HG03439 (cell line): ENCODE measurements at regions not wholly inside any gene's neighbourhood (a gene's known extent, or its start where the extent isn't known, plus 50 kb on each side); places are given as distances from the start of the nearest gene placed in this dataset.
"Not testable (repeated sequence)": the region's sequence is repeated elsewhere in the genome, so short reads cannot be mapped to it uniquely, and the experiment has no call there.

Experiments
- ATAC-seq: cut with Tn5 transposase; IDR thresholded peaks from one replicate; pipeline ENCODE4 v1.9.1; 2021; ENCODE audit warnings: mild to moderate bottlenecking, moderate library complexity; ENCODE audit not compliant: unreplicated experiment

DNA sequence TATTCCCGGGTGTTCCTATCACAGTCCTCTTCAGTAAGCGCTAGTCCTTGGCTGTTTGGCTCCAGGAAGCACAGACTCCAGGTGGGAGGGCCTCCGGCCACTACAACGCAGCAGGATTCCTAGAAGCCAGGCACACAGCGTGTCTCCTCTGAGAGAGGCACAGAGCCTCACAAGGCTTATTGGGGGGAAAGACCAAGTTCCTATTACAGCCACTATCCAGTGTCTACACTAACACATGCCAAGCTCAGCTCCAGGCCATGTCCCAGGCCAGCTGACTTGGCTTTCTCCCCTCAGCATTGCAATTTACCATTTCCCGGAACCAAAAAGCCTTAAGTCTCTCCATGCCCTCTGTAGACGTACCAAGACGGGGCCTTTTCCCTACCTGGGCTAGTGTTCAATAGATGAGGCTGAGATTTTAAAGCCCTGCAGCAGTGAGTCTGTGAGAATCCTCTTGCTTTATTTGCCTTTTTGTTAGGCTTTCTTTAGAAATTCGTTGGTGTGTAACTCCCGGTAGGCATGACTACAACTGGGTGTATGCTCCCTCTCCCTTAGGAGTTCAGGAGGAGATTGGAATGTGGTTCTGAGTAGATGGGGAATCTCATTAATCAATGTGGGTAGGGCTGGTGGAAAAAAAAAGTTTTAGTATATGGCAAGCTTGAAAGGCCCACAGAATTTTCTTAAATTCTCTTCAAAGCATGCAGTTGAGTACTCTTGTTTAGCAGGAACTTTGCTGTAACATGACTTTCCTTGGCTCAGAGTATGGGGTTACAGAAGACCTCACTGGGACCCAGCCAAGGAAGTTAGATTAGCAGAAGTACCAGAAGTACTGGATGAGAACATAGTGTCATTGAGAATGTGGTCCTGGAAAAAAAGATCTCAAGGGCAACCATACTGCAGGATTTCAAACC is 84.3 kb upstream of the SLC1A3 start:
- no peak for ATAC-seq

DNA sequence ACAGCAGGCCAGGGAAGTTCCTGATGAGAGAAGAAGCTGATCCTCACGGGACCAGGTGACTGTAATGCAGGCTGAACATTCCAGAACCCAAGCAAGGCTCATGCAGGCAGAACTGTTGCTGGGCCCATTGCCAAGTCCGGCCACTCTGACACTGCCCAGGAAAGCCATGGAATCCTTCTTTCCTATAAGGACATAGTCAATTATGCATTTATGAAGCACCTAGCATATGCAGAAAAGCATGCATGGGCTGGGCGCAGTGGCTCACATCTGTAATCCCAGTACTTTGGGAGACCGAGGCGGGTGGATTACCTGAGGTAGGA is 83.7 kb upstream of the SLC1A3 start:
- ATAC-seq: no peak

DNA sequence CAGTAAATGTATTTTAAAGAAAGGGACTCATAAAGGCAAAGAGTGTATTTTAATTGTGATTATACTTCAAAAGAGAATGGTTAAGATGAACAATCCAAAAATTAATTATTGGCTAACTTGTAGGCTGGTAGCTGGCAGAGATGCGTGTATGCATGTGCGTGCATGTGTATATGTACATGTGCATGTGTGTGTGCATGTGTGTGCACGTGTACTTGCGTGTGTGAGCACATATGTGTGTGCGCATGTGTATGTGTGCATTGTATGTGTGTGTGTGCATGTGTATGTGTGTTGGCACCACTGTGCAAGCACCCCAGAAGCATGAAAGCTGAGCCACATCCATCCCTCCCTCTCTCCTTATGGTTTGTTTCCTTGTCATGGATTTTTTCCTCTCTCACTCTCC is 83.0 kb upstream of the SLC1A3 start:
- ATAC-seq: no peak

DNA sequence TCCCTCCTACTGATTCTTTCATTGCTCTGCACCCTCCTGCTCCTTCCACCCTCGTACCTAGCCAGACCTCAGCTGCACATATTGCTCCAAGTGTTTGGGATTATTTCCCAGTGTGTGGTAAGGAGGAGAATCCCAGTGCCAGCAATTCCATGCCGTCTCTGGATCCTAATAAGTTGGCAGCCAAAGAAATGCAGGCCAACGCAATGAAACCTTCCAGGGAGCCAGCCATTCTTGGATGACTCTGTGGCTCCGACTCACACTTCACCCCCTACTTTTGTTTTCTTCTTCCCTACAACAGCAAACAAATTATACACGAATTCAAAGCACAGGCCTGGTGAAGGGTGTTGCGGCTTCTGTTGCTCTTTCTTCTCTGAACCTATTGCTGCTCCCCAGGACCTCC is 82.5 kb upstream of the SLC1A3 start:
- no peak for ATAC-seq

DNA sequence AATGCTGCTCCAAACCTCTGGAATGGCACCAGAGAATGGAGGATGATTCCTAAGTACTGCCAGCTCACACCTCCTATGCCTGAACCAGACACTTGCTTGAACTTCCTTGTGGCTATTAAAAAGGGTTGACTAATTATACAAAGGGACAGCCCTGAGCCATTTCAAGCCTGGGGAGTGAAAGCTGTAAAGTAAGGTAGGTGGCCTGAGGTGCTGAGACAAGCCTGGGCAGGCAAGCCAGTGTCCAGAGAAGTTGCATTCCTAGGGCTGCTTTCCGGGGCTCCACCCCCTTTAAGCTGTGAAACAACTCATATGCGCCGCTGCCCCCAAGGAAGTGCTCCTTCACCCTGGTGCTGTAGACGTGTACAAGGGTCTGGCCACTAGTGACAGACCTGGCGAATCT is 79.9 kb upstream of the SLC1A3 start:
- no peak for ATAC-seq

DNA sequence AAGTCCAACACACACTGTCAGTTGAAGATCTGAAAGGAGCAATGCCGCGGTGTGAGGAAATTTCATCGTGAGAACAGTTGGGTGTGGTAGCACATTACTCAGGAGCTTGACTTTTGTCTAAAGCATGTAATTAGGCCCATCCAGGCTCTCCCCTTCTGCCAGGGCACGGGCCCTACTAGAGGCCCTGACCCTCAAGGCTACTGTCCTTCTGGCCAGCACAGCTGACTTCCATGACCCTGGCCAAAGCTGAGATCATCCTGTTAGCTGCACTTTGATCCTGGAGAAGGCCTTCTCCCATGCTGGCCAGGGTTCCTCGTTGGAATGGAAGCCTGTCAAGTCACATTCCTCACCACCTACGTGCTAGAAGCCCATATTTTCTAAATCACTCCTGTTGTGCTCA is 77.8 kb upstream of the SLC1A3 start:
- ATAC-seq: no peak

DNA sequence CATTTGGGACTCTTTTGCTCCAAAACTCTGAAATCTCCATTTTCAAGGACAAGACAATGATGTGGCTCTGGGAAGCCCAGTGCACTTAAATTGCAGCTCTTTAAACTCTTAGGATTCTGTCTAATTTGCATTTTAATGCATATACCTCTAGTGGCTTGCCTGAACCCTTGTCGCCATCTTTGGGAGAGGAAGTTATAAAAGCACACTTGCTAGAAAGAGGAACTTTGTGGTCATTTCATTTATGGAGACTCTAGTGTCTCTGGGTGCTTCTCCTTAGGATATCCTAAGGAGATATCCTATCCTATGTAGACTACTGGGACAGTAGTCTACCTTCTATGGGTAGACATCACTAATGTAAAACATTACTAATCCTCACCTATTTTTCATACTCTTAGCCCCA is 77.3 kb upstream of the SLC1A3 start:
- no peak for ATAC-seq

DNA sequence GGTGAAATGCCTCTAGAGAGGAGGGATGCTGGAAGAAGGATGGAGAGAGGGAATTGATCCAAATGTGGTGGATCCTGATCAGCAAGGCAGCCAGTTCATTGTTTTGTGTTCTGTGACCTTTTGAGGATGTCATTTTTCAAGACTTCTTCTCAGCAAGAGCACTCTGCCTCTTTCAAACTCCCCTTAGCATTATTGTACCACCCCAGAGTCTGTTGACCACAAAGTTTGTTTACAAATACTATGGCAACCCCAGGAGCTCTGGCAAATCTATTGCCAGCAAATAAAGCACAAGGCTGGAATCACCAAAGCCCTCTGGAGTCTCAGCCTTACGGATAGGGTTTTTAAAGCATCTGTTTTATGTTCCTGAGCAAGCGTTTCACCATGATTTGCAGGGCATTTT is 76.2 kb upstream of the SLC1A3 start:
- no peak for ATAC-seq

DNA sequence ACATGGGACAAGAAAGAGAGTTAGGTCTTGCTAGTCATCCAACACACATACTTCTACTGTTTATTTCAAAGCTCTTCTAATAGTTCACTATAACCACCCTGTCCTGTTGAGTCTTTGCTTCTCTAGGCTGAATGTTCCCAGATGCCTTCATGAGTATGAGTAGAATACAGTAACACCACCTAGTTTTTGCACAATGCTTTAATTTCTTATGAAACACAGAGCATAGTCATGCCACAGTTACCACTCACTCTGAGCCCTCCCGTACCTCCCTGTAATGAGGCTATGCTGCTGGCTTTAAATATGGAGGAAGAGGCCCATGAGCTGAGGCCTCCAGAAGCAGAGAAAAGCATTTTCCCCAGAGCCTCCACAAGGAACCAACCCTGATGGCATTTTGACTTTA is 75.0 kb upstream of the SLC1A3 start:
- ATAC-seq: no peak

DNA sequence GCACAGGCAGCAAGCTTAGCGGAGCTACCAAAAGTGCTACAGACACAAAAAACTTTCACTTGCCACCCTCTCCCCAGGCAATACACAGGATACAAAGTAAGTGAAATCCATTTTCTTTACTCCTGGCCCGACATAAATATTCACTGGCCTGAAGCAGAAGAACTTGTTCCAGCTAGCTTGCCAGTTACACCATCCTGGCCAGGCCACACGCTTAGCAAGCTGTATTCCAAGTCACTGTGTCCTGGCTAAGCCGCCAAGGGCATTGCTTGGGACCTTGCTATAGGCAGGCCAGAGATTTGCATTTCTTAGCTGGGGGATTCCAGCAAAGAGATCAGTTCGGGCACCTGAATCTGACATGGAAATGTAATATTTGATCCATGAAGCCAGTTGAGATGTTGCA is 71.0 kb upstream of the SLC1A3 start:
- ATAC-seq: no peak

DNA sequence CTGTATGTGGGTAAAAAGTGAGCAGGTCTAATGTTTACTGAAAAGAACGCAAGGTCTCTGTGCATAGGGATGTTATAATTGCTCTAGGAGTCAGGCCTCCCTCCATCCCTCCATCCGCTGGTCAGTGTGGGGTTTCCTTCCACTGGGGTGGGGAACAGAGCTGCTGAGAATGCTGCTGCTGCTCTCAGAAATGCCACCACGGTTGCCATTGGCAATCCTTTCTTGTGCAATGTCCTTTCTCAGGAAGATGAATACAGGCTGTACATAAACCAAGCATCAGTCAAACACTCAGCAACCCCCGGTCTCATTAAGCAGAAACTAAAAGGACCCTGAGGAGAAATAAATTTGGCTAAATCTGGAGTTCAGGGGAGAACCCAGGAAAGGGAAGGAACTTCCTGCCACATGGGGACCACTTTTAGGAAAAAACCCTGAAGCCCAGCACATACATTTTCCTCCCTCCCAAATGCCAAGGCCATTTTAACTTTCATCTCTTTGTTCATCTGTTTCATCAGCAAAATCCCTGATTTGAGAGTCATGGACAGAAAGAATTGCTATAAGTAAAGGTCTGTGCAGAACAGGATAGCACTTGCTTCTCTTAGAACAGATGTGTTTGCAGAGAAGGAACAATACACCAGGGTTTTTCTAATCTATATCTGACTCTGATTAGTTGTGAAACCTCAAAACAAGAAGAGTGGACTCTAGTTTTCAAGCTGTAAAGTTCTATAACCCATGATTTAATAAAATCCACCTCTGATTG is 70.4 kb upstream of the SLC1A3 start:
- no peak for ATAC-seq

DNA sequence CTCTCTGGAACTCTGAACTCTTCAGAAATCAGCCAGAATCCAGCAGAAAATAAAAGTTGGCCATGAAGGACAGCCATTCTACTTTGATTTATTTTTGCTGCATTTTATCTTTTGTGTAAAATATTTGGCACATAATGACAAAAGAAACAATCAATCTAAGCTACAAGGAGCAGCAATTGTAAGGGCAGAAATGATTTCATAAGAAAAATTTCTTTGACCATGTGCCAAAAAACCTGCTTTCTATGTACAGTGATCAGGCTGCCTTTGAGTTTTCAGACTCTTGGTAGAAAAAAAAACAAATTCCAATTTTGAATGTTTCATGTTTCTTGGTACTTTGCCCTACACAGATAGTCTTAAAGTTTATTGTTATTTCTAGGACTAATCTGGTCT is 69.8 kb upstream of the SLC1A3 start:
- no peak for ATAC-seq

DNA sequence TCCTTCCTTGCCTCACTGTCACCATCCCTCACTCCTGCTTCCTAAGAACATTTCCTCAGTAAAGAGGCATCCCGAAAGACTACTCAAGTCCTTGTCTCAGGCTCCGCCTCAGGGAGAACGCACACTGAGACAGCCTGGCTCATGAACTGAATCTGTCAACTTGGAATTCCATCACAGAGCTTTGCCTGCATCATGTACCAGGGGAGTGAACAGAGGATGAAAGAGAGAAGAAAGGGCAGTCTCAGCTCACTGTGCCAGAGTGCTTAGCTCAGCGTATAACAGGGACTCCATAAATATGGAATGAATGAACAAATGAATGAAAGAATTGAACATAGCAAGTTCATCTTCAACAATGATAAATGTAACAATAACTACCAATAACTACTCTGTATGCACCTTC is 68.7 kb upstream of the SLC1A3 start:
- no peak for ATAC-seq

DNA sequence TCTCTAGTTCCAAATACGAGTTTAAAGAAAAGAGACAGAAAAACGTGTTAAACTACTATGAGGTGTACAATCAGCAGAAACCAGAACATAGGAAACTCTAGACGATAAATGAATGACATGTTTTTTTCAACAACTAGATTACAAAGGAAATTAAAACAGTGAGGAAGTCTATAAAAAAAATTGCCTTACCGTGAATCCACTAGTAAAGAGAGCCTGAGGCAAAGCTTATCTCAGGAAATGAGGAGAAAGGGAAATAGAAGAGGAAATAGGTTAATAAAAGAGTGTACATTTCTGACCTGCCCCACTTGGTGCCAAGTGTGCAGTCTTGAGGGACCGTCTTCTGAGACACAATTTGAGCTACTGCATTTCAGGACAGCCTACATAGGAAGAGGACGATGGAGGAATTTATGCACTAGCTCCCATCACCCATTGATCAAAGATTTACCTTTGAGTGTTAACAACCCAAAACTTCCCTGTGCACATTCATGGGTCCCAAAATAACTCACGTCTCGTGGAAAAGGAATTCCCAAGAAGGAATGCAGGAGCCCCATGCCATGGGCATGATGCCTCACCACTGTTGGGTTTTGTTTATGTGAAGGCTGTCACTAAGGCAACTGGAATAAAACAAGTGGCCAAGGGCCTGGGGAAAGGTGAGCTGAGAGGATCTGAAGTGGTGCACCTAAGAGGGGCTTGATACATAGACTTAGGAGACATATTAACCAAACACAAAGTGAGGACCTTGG is 53.6 kb upstream of the SLC1A3 start:
- ATAC-seq: no peak

DNA sequence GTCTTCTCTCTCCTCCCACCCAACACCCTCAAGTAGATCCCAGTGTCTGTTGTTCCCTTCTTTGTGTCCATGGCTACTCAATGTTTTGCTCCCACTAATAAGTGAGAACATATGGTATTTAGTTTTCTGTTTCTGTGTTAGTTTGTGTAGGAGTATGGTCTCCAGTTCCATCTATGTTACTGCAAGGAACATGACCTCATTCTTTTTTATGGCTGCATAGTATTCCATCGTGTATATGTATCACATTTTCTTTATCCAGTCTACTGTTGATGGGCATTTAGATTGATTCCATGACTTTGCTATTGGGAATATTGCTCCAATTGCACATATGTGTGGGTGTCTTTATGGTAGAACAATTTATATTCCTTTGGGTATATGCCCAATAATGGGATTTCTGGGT is 51.4 kb upstream of the SLC1A3 start:
- ATAC-seq: not testable (repeated sequence)
